Type B pancreatic cell (in vitro differentiated cells): ENCODE measurements at regions not wholly inside any gene's neighbourhood (a gene's known extent, or its start where the extent isn't known, plus 50 kb on each side); places are given as distances from the start of the nearest gene placed in this dataset.

Experiments used
- DNase-seq: peaks from one replicate; pipeline ENCODE4 v3.0.0; 2021; ENCODE audit warnings: mixed read lengths; ENCODE audit not compliant: unreplicated experiment; ENCODE audit errors: extremely low spot score
- H3K27ac Mint-ChIP-seq: 2 replicates; pipeline ENCODE4 v1.8.0; 2021; ENCODE audit warnings: mild to moderate bottlenecking, mixed read lengths
- H3K27me3 Mint-ChIP-seq: 2 replicates; pipeline ENCODE4 v1.8.0; 2021; ENCODE audit warnings: mixed read lengths
- H3K36me3 Mint-ChIP-seq: 2 replicates; pipeline ENCODE4 v1.8.0; 2021; ENCODE audit warnings: mixed read lengths
- H3K4me1 Mint-ChIP-seq: one replicate; pipeline ENCODE4 v1.8.0; 2021; ENCODE audit warnings: mixed read lengths; ENCODE audit not compliant: unreplicated experiment
- H3K4me3 Mint-ChIP-seq: 2 replicates; pipeline ENCODE4 v1.8.0; 2021; ENCODE audit warnings: mild to moderate bottlenecking, mixed read lengths
- H3K9me3 Mint-ChIP-seq: 2 replicates; pipeline ENCODE4 v1.8.0; 2021; ENCODE audit warnings: mixed read lengths
- CTCF ChIP-seq: fragments of 200-600 bp; sonication (generic); conservative IDR thresholded peaks from 2 replicates; pipeline ENCODE4 v1.5.0; 2021; ENCODE audit warnings: antibody characterized with exemption, mild to moderate bottlenecking

- Mint-ChIP-seq H3K9me3 (peaks cover 11% of the 10 kb centered on the region), H3K4me3 (no peak overlapping the region), H3K36me3 (no peaks in the 10 kb centered on the region), H3K4me1 (peaks cover 11% of the 10 kb centered on the region), H3K27me3 (peaks cover 4% of the 10 kb centered on the region), H3K27ac (no peak overlapping the region)
- TF ChIP-seq CTCF: no peak
- no peak for DNase-seq
Observed at GRCh38 chr6:147674099-147674498, 165.6 kb downstream of the SAMD5 start.

GRCh38 chr6:147674794-147675193 lies 166.3 kb downstream of the SAMD5 start:
- Mint-ChIP-seq H3K9me3 (peaks cover 8% of the 10 kb centered on the region), H3K27ac (no peak overlapping the region), H3K36me3 (no peaks in the 10 kb centered on the region), H3K4me3 (no peak overlapping the region), H3K27me3 (peaks cover 4% of the 10 kb centered on the region), H3K4me1 (peaks cover 11% of the 10 kb centered on the region)
- no peak for TF ChIP-seq CTCF
- DNase-seq: no peak

- Mint-ChIP-seq H3K27me3 (peaks cover 4% of the 10 kb centered on the region), H3K36me3 (no peaks in the 10 kb centered on the region), H3K27ac (no peak overlapping the region), H3K4me1 (peaks cover 11% of the 10 kb centered on the region), H3K9me3 (peaks cover 7% of the 10 kb centered on the region), H3K4me3 (no peak overlapping the region)
- no peak for TF ChIP-seq CTCF
- DNase-seq: no peak
Observed at GRCh38 chr6:147675281-147675680, 166.8 kb downstream of the SAMD5 start.

DNA sequence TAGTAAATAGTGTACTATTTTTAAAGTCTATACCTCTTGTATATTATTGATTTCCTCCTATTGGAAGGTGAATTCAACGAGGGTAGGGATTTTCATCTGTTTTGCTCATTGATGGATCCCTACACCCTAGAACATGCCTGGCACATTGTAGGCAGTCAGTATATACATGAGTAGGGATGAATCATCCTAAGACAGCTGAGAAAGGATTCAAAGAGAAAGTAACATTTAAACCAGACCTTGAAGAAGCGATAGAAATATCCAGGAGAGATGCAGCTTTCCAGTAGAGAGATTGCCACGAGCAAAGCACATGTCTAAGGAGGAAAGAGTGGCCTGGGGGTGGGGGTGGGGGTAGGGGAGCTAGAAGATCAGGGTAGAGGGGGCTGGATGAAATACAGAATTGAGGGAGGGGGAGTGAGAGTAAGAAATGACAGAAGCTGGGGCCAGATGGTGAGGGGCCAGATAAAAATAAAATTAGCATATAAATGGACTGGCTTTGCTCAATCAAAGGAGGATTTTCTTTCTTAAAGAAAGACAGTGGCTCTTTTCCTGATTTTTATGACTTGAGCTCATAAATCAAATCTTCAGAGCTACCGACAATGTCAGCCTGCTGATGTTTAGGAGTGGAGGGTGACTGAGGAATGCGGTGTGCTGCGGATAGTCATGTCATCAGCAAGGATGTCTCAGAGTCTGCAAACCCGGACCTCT lies 168.2 kb downstream of the SAMD5 start:
- Mint-ChIP-seq H3K36me3 (no peaks in the 10 kb centered on the region), H3K27ac (no peak overlapping the region), H3K9me3 (no peaks in the 10 kb centered on the region)

DNA sequence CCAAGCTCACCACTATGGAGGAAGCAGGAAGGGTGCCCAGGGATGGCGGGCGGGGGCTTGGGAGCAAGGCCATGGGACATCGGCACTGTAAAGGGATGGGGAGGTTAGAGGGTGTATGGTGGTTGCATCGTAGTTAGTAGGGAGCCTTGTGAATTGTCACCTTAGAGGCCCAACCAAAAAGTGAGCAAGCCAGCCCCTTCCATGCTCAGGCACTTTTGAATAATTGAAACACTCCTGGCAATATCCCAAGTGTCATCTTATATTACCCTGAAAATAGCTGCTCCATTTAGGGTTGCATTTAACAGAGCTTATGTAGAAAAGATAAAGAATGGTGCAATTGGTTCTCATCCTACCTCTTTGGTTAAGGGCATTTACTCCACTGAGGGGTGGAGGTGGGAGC lies 169.2 kb downstream of the SAMD5 start:
- Mint-ChIP-seq H3K27me3 (peaks cover 4% of the 10 kb centered on the region), H3K9me3 (no peaks in the 10 kb centered on the region), H3K36me3 (no peaks in the 10 kb centered on the region), H3K4me3 (no peak overlapping the region), H3K4me1 (peaks cover 11% of the 10 kb centered on the region), H3K27ac (no peak overlapping the region)
- TF ChIP-seq CTCF: no peak
- no peak for DNase-seq

More for the DNA sequence above, 168.2 kb downstream of the SAMD5 start:
- Mint-ChIP-seq H3K4me1 (peaks cover 11% of the 10 kb centered on the region), H3K27me3 (peaks cover 4% of the 10 kb centered on the region), H3K4me3 (no peak overlapping the region)
- no peak for TF ChIP-seq CTCF
- DNase-seq: no peak

GRCh38 chr6:147678253-147678652 lies 169.8 kb downstream of the SAMD5 start:
- Mint-ChIP-seq H3K4me1 (peaks cover 11% of the 10 kb centered on the region), H3K27ac (no peak overlapping the region), H3K36me3 (no peaks in the 10 kb centered on the region), H3K9me3 (no peaks in the 10 kb centered on the region), H3K27me3 (peaks cover 4% of the 10 kb centered on the region), H3K4me3 (no peak overlapping the region)
- no peak for TF ChIP-seq CTCF
- DNase-seq: no peak
